H1 (cell line): ENCODE measurements at regions not wholly inside any gene's neighbourhood (a gene's known extent, or its start where the extent isn't known, plus 50 kb on each side); places are given as distances from the start of the nearest gene placed in this dataset.

Experiments
- CTCF ChIA-PET: fragments of 300-600 bp; sonication (Branson Sonifier 250); formaldehyde crosslinking; loops from one replicate; lab custom pipeline; 2021; ENCODE audit not compliant: partially characterized antibody; lab: Charles Lee
- POLR2A ChIA-PET: fragments of 300-600 bp; sonication (Branson Sonifier 250); formaldehyde crosslinking; loops from one replicate; lab custom pipeline; 2021; ENCODE audit warnings: inconsistent platforms; ENCODE audit not compliant: partially characterized antibody; lab: Charles Lee
- DNase-seq, 2 experiments: peaks; one replicate each; pipeline versions ENCODE4 v3.0.0 to v3.0.0-alpha.2; 2010 to 2022; ENCODE audit warnings: low spot score in 2 of 2, low read depth in 1 of 2, mixed read lengths in 1 of 2
- FAIRE-seq: peaks from 2 replicates; lab custom pipeline; 2011; peaks lifted over from hg19 to GRCh38; lab: Jason Lieb, UNC
- H2AFZ ChIP-seq: 2 replicates; pipeline ENCODE4 v1.8.1; 2012; ENCODE audit warnings: low read length, inconsistent platforms
- H2AK5ac ChIP-seq: 2 replicates; pipeline ENCODE4 v1.6.1; 2013; ENCODE audit warnings: low read depth, low read length
- H2BK120ac ChIP-seq: replicated peaks from 2 replicates; pipeline ENCODE3; 2013; ENCODE audit warnings: low read depth, low read length, inconsistent platforms
- H2BK12ac ChIP-seq: 2 replicates; pipeline ENCODE4 v1.6.1; 2013; ENCODE audit warnings: low read depth, low read length
- H2BK15ac ChIP-seq: 2 replicates; pipeline ENCODE4 v1.6.1; 2013; ENCODE audit warnings: low read length
- H2BK20ac ChIP-seq: 2 replicates; pipeline ENCODE4 v1.6.1; 2013; ENCODE audit warnings: low read length
- H2BK5ac ChIP-seq: 2 replicates; pipeline ENCODE4 v1.6.1; 2013; ENCODE audit warnings: low read depth, low read length
- H3K14ac ChIP-seq: 2 replicates; pipeline ENCODE4 v1.6.1; 2013; ENCODE audit warnings: inconsistent platforms; ENCODE audit not compliant: insufficient read length
- H3K18ac ChIP-seq: 2 replicates; pipeline ENCODE4 v1.6.1; 2013; ENCODE audit warnings: low read length; ENCODE audit errors: extremely low read depth
- H3K23ac ChIP-seq: 2 replicates; pipeline ENCODE4 v1.6.1; 2013; ENCODE audit warnings: inconsistent platforms; ENCODE audit not compliant: insufficient read length
- H3K23me2 ChIP-seq: 2 replicates; pipeline ENCODE4 v1.6.1; 2013; ENCODE audit warnings: low read depth, low read length
- H3K27ac ChIP-seq: 2 replicates; pipeline ENCODE4 v1.6.1; 2011; ENCODE audit warnings: low read depth, low read length, inconsistent platforms
- H3K27me3 ChIP-seq, 4 experiments: replicated peaks in 1 of 4; 1 replicate in 1 of 4; 2 replicates in 3 of 4; pipeline versions ENCODE4 v1.6.1 to v1.8.1; 2011 to 2013; ENCODE audit warnings: low read length in 3 of 4, mild to moderate bottlenecking in 3 of 4, inconsistent platforms in 2 of 4, mixed read lengths in 2 of 4, moderate library complexity in 1 of 4; ENCODE audit not compliant: control insufficient read depth in 3 of 4, insufficient read depth in 3 of 4; ENCODE audit errors: extremely low read depth in 1 of 4
- H3K36me3 ChIP-seq, 4 experiments: 2 replicates each; pipeline versions ENCODE4 v1.6.1 to v1.8.1; 2011 to 2013; ENCODE audit warnings: mild to moderate bottlenecking in 4 of 4, low read length in 3 of 4, moderate library complexity in 2 of 4, control low read depth in 1 of 4, inconsistent platforms in 1 of 4; ENCODE audit not compliant: insufficient read depth in 4 of 4, control insufficient read depth in 2 of 4
- H3K4ac ChIP-seq: replicated peaks from 2 replicates; pipeline ENCODE3; 2013; ENCODE audit warnings: low read length, low read depth, mixed read lengths, inconsistent platforms; ENCODE audit not compliant: insufficient read length
- H3K4me1 ChIP-seq, 4 experiments: replicated peaks in 1 of 4; 1 replicate in 1 of 4; 2 replicates in 3 of 4; pipeline versions ENCODE4 v1.6.1 to v1.8.1; 2011 to 2013; ENCODE audit warnings: low read length in 3 of 4, inconsistent platforms in 2 of 4, mixed read lengths in 1 of 4; ENCODE audit not compliant: insufficient read depth in 4 of 4, control insufficient read depth in 3 of 4
- H3K4me2 ChIP-seq, 2 experiments: 2 replicates each; pipeline versions ENCODE4 v1.6.1 to v1.8.1; 2011 to 2013; ENCODE audit warnings: low read depth in 2 of 2, low read length in 2 of 2, control low read depth in 1 of 2, inconsistent platforms in 1 of 2, mild to moderate bottlenecking in 1 of 2; ENCODE audit not compliant: insufficient read depth in 1 of 2
- H3K4me3 ChIP-seq, 4 experiments: fragments of 200-600, 300-600 bp in 1 of 4; sonication (generic), shearing (Covaris generic), sonication (Bioruptor Twin) in 1 of 4; 2 replicates each; pipeline versions ENCODE4 v1.5.1 to v1.8.1; 2011 to 2016; ENCODE audit warnings: low read length in 4 of 4, low read depth in 3 of 4, control low read depth in 2 of 4, inconsistent platforms in 2 of 4, mild to moderate bottlenecking in 2 of 4, mixed read lengths in 1 of 4, moderate library complexity in 1 of 4; ENCODE audit not compliant: insufficient read depth in 2 of 4; ENCODE audit errors: extremely low read depth in 1 of 4
- H3K56ac ChIP-seq: replicated peaks from 2 replicates; pipeline ENCODE3; 2013; ENCODE audit warnings: low read depth, mild to moderate bottlenecking, mixed read lengths, low read length, inconsistent platforms; ENCODE audit not compliant: insufficient read length
- H3K79me1 ChIP-seq: 2 replicates; pipeline ENCODE4 v1.6.1; 2013; ENCODE audit warnings: low read depth, low read length, control low read depth
- H3K79me2 ChIP-seq, 2 experiments: 2 replicates each; pipeline versions ENCODE4 v1.6.1 to v1.8.1; 2012 to 2013; ENCODE audit warnings: low read length in 2 of 2, mild to moderate bottlenecking in 2 of 2, inconsistent platforms in 1 of 2; ENCODE audit not compliant: insufficient read depth in 2 of 2, control insufficient read depth in 1 of 2
- H3K9ac ChIP-seq, 4 experiments: replicated peaks in 1 of 4; 1 replicate in 1 of 4; 2 replicates in 3 of 4; pipeline versions ENCODE4 v1.6.1 to v1.8.1; 2011 to 2013; ENCODE audit warnings: low read depth in 3 of 4, low read length in 3 of 4, control low read depth in 2 of 4, mild to moderate bottlenecking in 2 of 4, moderate library complexity in 2 of 4, inconsistent platforms in 1 of 4; ENCODE audit errors: extremely low read depth in 1 of 4
- H3K9me3 ChIP-seq, 2 experiments: 2 replicates each; pipeline versions ENCODE4 v1.6.1 to v1.8.1; 2012 to 2013; ENCODE audit warnings: mild to moderate bottlenecking in 2 of 2, moderate library complexity in 2 of 2, control low read depth in 1 of 2, inconsistent platforms in 1 of 2, low read depth in 1 of 2, low read length in 1 of 2, mixed read lengths in 1 of 2; ENCODE audit not compliant: insufficient read depth in 2 of 2
- H4K20me1 ChIP-seq, 2 experiments: replicated peaks in 1 of 2; 2 replicates each; pipeline versions ENCODE3 to v1.8.1; 2011 to 2013; ENCODE audit warnings: inconsistent platforms in 2 of 2, low read length in 2 of 2, mild to moderate bottlenecking in 1 of 2; ENCODE audit not compliant: insufficient read depth in 2 of 2, control insufficient read depth in 1 of 2
- H4K5ac ChIP-seq: 2 replicates; pipeline ENCODE4 v1.6.1; 2013; ENCODE audit warnings: low read length, low read depth, mixed read lengths, inconsistent platforms; ENCODE audit not compliant: insufficient read length
- H4K8ac ChIP-seq: 2 replicates; pipeline ENCODE4 v1.8.0; 2013; ENCODE audit warnings: mild to moderate bottlenecking, moderate library complexity, low read length, inconsistent platforms; ENCODE audit not compliant: insufficient read depth; ENCODE audit errors: extremely low read depth
- H4K91ac ChIP-seq: replicated peaks from 2 replicates; pipeline ENCODE3; 2013; ENCODE audit warnings: low read length, mixed read lengths, inconsistent platforms; ENCODE audit not compliant: insufficient read length
- CEBPB ChIP-seq: IDR thresholded peaks from 2 replicates; pipeline ENCODE4 v1.6.1; 2012; ENCODE audit warnings: low read depth, low read length
- FOSL1 ChIP-seq: IDR thresholded peaks from 2 replicates; pipeline ENCODE4 v1.6.1; 2011; ENCODE audit warnings: mild to moderate bottlenecking, low read depth, low read length, moderate library complexity; ENCODE audit not compliant: insufficient read depth
- KDM1A ChIP-seq: fragments of 200-600, 300-600 bp; sonication (generic); IDR thresholded peaks from 2 replicates; pipeline ENCODE4 v1.7.1; 2016; ENCODE audit warnings: mild to moderate bottlenecking, low read length, borderline replicate concordance
- RXRA ChIP-seq: IDR thresholded peaks from 2 replicates; pipeline ENCODE4 v1.6.1; 2011; ENCODE audit warnings: low read depth, mild to moderate bottlenecking, low read length, moderate library complexity; ENCODE audit not compliant: insufficient read depth
- SAP30 ChIP-seq: fragments of 300-600 bp; sonication (generic); IDR thresholded peaks from 2 replicates; pipeline ENCODE4 v1.7.1; 2012; ENCODE audit warnings: low read length, moderate library complexity, mild to moderate bottlenecking, inconsistent platforms; ENCODE audit not compliant: insufficient read depth, insufficient replicate concordance
- SUZ12 ChIP-seq: fragments of 200-600 bp; sonication (generic); IDR thresholded peaks from 2 replicates; pipeline ENCODE4 v1.6.1; 2012; ENCODE audit warnings: mild to moderate bottlenecking, inconsistent platforms, low read length, moderate library complexity, mixed read lengths
- TEAD4 ChIP-seq: IDR thresholded peaks from 2 replicates; pipeline ENCODE4 v1.6.1; 2012; ENCODE audit warnings: low read depth, low read length, inconsistent platforms, mixed read lengths
- WGBS, 2 experiments: shearing (Covaris generic) in 1 of 2; methylation state at CpG; one replicate each; pipeline versions ENCODE4 v1.1.6 to v1.1.7; 2013 to 2015; ENCODE audit warnings: low lambda C conversion rate in 2 of 2, mixed read lengths in 2 of 2, inconsistent platforms in 1 of 2, low coverage in 1 of 2, missing lambda C conversion rate in 1 of 2; ENCODE audit not compliant: insufficient replicate concordance in 2 of 2, insufficient coverage in 1 of 2, insufficient read length in 1 of 2; ENCODE audit errors: extremely low coverage in 1 of 2, missing lambda C conversion rate in 1 of 2; 5-methylcytosine and 5-hydroxymethylcytosine counted together

DNA sequence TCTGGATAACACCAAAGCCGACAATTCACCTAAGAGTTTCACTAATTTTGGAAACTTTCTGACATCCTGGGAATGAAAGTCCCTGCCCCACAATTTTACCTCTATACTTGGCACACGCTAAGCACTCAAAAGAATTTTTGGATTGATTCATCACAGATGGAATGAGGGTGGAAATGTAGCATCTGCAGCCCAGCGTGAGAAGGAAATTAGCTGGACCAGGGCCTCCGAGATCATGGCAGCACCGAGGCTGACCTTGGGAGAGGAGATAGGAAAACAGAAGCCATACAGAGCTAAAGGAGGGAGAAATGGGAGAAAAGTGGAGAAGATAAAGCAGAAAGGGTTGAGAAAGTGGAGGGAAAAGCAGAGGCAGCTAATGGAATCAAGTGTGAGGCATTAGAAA is 606.6 kb upstream of the DPP6 start:
- H3K4ac ChIP-seq: no peak overlapping the region
- no peak for DNase-seq
- H3K9me3 ChIP-seq: peaks cover 0 to 4% of the 10 kb centered on the region in 2 experiments; a peak in 3 of 4 replicates
- H3K79me2 ChIP-seq: no peaks in the 10 kb centered on the region
- no peak overlapping the region for H4K8ac ChIP-seq
- H3K4me2 ChIP-seq: no peak overlapping the region
- no peak overlapping the region for H2BK15ac ChIP-seq
- no peak overlapping the region for H2BK120ac ChIP-seq
- H2AK5ac ChIP-seq: no peak overlapping the region
- H3K79me1 ChIP-seq: no peaks in the 10 kb centered on the region
- no peaks in the 10 kb centered on the region for H3K36me3 ChIP-seq
- 88% methylated on average over 5 of the region's 5 CpGs; no CpG with 5 or more reads in 1 of the 2 experiments for WGBS, 2 experiments
- no peak overlapping the region for H3K27ac ChIP-seq
- H2BK12ac ChIP-seq: no peak overlapping the region
- no peak for FAIRE-seq
- H2BK5ac ChIP-seq: no peak overlapping the region
- TF ChIP-seq SAP30 (no peak), SUZ12 (no peak), CEBPB (no peak), TEAD4 (no peak), KDM1A (no peak), RXRA (no peak), FOSL1 (no peak)
- no peak overlapping the region for H4K5ac ChIP-seq
- no peak overlapping the region for H2AFZ ChIP-seq
- no peak overlapping the region for H3K14ac ChIP-seq
- H3K4me1 ChIP-seq: no peaks in the 10 kb centered on the region; a peak in 1 of 7 replicates
- H3K4me3 ChIP-seq: no peak overlapping the region
- no peaks in the 10 kb centered on the region for H4K20me1 ChIP-seq
- H3K23ac ChIP-seq: no peak overlapping the region
- no peak overlapping the region for H3K18ac ChIP-seq
- ChIA-PET CTCF (no interaction called here), POLR2A (no interaction called here)
- no peak overlapping the region for H3K56ac ChIP-seq
- no peaks in the 10 kb centered on the region for H3K23me2 ChIP-seq
- no peak overlapping the region for H2BK20ac ChIP-seq
- no peak overlapping the region for H4K91ac ChIP-seq
- no peaks in the 10 kb centered on the region for H3K27me3 ChIP-seq
- no peak overlapping the region for H3K9ac ChIP-seq
